H1 (cell line): ENCODE measurements at regions not wholly inside any gene's neighbourhood (a gene's known extent, or its start where the extent isn't known, plus 50 kb on each side); places are given as distances from the start of the nearest gene placed in this dataset.

Experiments
- CTCF ChIA-PET: fragments of 300-600 bp; sonication (Branson Sonifier 250); formaldehyde crosslinking; loops from one replicate; lab custom pipeline; 2021; ENCODE audit not compliant: partially characterized antibody; lab: Charles Lee
- POLR2A ChIA-PET: fragments of 300-600 bp; sonication (Branson Sonifier 250); formaldehyde crosslinking; loops from one replicate; lab custom pipeline; 2021; ENCODE audit warnings: inconsistent platforms; ENCODE audit not compliant: partially characterized antibody; lab: Charles Lee
- DNase-seq, 2 experiments: peaks; one replicate each; pipeline versions ENCODE4 v3.0.0 to v3.0.0-alpha.2; 2010 to 2022; ENCODE audit warnings: low spot score in 2 of 2, low read depth in 1 of 2, mixed read lengths in 1 of 2
- FAIRE-seq: peaks from 2 replicates; lab custom pipeline; 2011; peaks lifted over from hg19 to GRCh38; lab: Jason Lieb, UNC
- H2AFZ ChIP-seq: 2 replicates; pipeline ENCODE4 v1.8.1; 2012; ENCODE audit warnings: low read length, inconsistent platforms
- H2AK5ac ChIP-seq: 2 replicates; pipeline ENCODE4 v1.6.1; 2013; ENCODE audit warnings: low read depth, low read length
- H2BK120ac ChIP-seq: replicated peaks from 2 replicates; pipeline ENCODE3; 2013; ENCODE audit warnings: low read depth, low read length, inconsistent platforms
- H2BK12ac ChIP-seq: 2 replicates; pipeline ENCODE4 v1.6.1; 2013; ENCODE audit warnings: low read depth, low read length
- H2BK15ac ChIP-seq: 2 replicates; pipeline ENCODE4 v1.6.1; 2013; ENCODE audit warnings: low read length
- H2BK20ac ChIP-seq: 2 replicates; pipeline ENCODE4 v1.6.1; 2013; ENCODE audit warnings: low read length
- H2BK5ac ChIP-seq: 2 replicates; pipeline ENCODE4 v1.6.1; 2013; ENCODE audit warnings: low read depth, low read length
- H3K14ac ChIP-seq: 2 replicates; pipeline ENCODE4 v1.6.1; 2013; ENCODE audit warnings: inconsistent platforms; ENCODE audit not compliant: insufficient read length
- H3K18ac ChIP-seq: 2 replicates; pipeline ENCODE4 v1.6.1; 2013; ENCODE audit warnings: low read length; ENCODE audit errors: extremely low read depth
- H3K23ac ChIP-seq: 2 replicates; pipeline ENCODE4 v1.6.1; 2013; ENCODE audit warnings: inconsistent platforms; ENCODE audit not compliant: insufficient read length
- H3K23me2 ChIP-seq: 2 replicates; pipeline ENCODE4 v1.6.1; 2013; ENCODE audit warnings: low read depth, low read length
- H3K27ac ChIP-seq: 2 replicates; pipeline ENCODE4 v1.6.1; 2011; ENCODE audit warnings: low read depth, low read length, inconsistent platforms
- H3K27me3 ChIP-seq, 4 experiments: replicated peaks in 1 of 4; 1 replicate in 1 of 4; 2 replicates in 3 of 4; pipeline versions ENCODE4 v1.6.1 to v1.8.1; 2011 to 2013; ENCODE audit warnings: low read length in 3 of 4, mild to moderate bottlenecking in 3 of 4, inconsistent platforms in 2 of 4, mixed read lengths in 2 of 4, moderate library complexity in 1 of 4; ENCODE audit not compliant: control insufficient read depth in 3 of 4, insufficient read depth in 3 of 4; ENCODE audit errors: extremely low read depth in 1 of 4
- H3K36me3 ChIP-seq, 4 experiments: 2 replicates each; pipeline versions ENCODE4 v1.6.1 to v1.8.1; 2011 to 2013; ENCODE audit warnings: mild to moderate bottlenecking in 4 of 4, low read length in 3 of 4, moderate library complexity in 2 of 4, control low read depth in 1 of 4, inconsistent platforms in 1 of 4; ENCODE audit not compliant: insufficient read depth in 4 of 4, control insufficient read depth in 2 of 4
- H3K4ac ChIP-seq: replicated peaks from 2 replicates; pipeline ENCODE3; 2013; ENCODE audit warnings: low read length, low read depth, mixed read lengths, inconsistent platforms; ENCODE audit not compliant: insufficient read length
- H3K4me1 ChIP-seq, 4 experiments: replicated peaks in 1 of 4; 1 replicate in 1 of 4; 2 replicates in 3 of 4; pipeline versions ENCODE4 v1.6.1 to v1.8.1; 2011 to 2013; ENCODE audit warnings: low read length in 3 of 4, inconsistent platforms in 2 of 4, mixed read lengths in 1 of 4; ENCODE audit not compliant: insufficient read depth in 4 of 4, control insufficient read depth in 3 of 4
- H3K4me2 ChIP-seq, 2 experiments: 2 replicates each; pipeline versions ENCODE4 v1.6.1 to v1.8.1; 2011 to 2013; ENCODE audit warnings: low read depth in 2 of 2, low read length in 2 of 2, control low read depth in 1 of 2, inconsistent platforms in 1 of 2, mild to moderate bottlenecking in 1 of 2; ENCODE audit not compliant: insufficient read depth in 1 of 2
- H3K4me3 ChIP-seq, 4 experiments: fragments of 200-600, 300-600 bp in 1 of 4; sonication (generic), shearing (Covaris generic), sonication (Bioruptor Twin) in 1 of 4; 2 replicates each; pipeline versions ENCODE4 v1.5.1 to v1.8.1; 2011 to 2016; ENCODE audit warnings: low read length in 4 of 4, low read depth in 3 of 4, control low read depth in 2 of 4, inconsistent platforms in 2 of 4, mild to moderate bottlenecking in 2 of 4, mixed read lengths in 1 of 4, moderate library complexity in 1 of 4; ENCODE audit not compliant: insufficient read depth in 2 of 4; ENCODE audit errors: extremely low read depth in 1 of 4
- H3K56ac ChIP-seq: replicated peaks from 2 replicates; pipeline ENCODE3; 2013; ENCODE audit warnings: low read depth, mild to moderate bottlenecking, mixed read lengths, low read length, inconsistent platforms; ENCODE audit not compliant: insufficient read length
- H3K79me1 ChIP-seq: 2 replicates; pipeline ENCODE4 v1.6.1; 2013; ENCODE audit warnings: low read depth, low read length, control low read depth
- H3K79me2 ChIP-seq, 2 experiments: 2 replicates each; pipeline versions ENCODE4 v1.6.1 to v1.8.1; 2012 to 2013; ENCODE audit warnings: low read length in 2 of 2, mild to moderate bottlenecking in 2 of 2, inconsistent platforms in 1 of 2; ENCODE audit not compliant: insufficient read depth in 2 of 2, control insufficient read depth in 1 of 2
- H3K9ac ChIP-seq, 4 experiments: replicated peaks in 1 of 4; 1 replicate in 1 of 4; 2 replicates in 3 of 4; pipeline versions ENCODE4 v1.6.1 to v1.8.1; 2011 to 2013; ENCODE audit warnings: low read depth in 3 of 4, low read length in 3 of 4, control low read depth in 2 of 4, mild to moderate bottlenecking in 2 of 4, moderate library complexity in 2 of 4, inconsistent platforms in 1 of 4; ENCODE audit errors: extremely low read depth in 1 of 4
- H3K9me3 ChIP-seq, 2 experiments: 2 replicates each; pipeline versions ENCODE4 v1.6.1 to v1.8.1; 2012 to 2013; ENCODE audit warnings: mild to moderate bottlenecking in 2 of 2, moderate library complexity in 2 of 2, control low read depth in 1 of 2, inconsistent platforms in 1 of 2, low read depth in 1 of 2, low read length in 1 of 2, mixed read lengths in 1 of 2; ENCODE audit not compliant: insufficient read depth in 2 of 2
- H4K20me1 ChIP-seq, 2 experiments: replicated peaks in 1 of 2; 2 replicates each; pipeline versions ENCODE3 to v1.8.1; 2011 to 2013; ENCODE audit warnings: inconsistent platforms in 2 of 2, low read length in 2 of 2, mild to moderate bottlenecking in 1 of 2; ENCODE audit not compliant: insufficient read depth in 2 of 2, control insufficient read depth in 1 of 2
- H4K5ac ChIP-seq: 2 replicates; pipeline ENCODE4 v1.6.1; 2013; ENCODE audit warnings: low read length, low read depth, mixed read lengths, inconsistent platforms; ENCODE audit not compliant: insufficient read length
- H4K8ac ChIP-seq: 2 replicates; pipeline ENCODE4 v1.8.0; 2013; ENCODE audit warnings: mild to moderate bottlenecking, moderate library complexity, low read length, inconsistent platforms; ENCODE audit not compliant: insufficient read depth; ENCODE audit errors: extremely low read depth
- H4K91ac ChIP-seq: replicated peaks from 2 replicates; pipeline ENCODE3; 2013; ENCODE audit warnings: low read length, mixed read lengths, inconsistent platforms; ENCODE audit not compliant: insufficient read length
- CBX8 ChIP-seq: fragments of 300-800, 300-1000 bp; sonication (generic); IDR thresholded peaks from 2 replicates; pipeline ENCODE4 v1.7.1; 2016; ENCODE audit warnings: low read depth, low read length, borderline replicate concordance
- CEBPB ChIP-seq: IDR thresholded peaks from 2 replicates; pipeline ENCODE4 v1.6.1; 2012; ENCODE audit warnings: low read depth, low read length
- CREB1 ChIP-seq: IDR thresholded peaks from 2 replicates; pipeline ENCODE4 v1.6.1; 2012; ENCODE audit warnings: inconsistent platforms
- CTBP2 ChIP-seq: IDR thresholded peaks from 2 replicates; pipeline ENCODE4 v1.7.0; 2011; ENCODE audit warnings: borderline replicate concordance, mild to moderate bottlenecking, moderate library complexity, mixed read lengths, low read length; ENCODE audit not compliant: insufficient read depth, insufficient read length
- EGR1 ChIP-seq: IDR thresholded peaks from 2 replicates; pipeline ENCODE4 v1.6.1; 2011; ENCODE audit warnings: low read depth, low read length, borderline replicate concordance
- GABPA ChIP-seq: IDR thresholded peaks from 2 replicates; pipeline ENCODE4 v1.6.1; 2011; ENCODE audit warnings: mild to moderate bottlenecking, low read length, moderate library complexity, borderline replicate concordance; ENCODE audit not compliant: insufficient read depth
- JUN ChIP-seq: IDR thresholded peaks from 2 replicates; pipeline ENCODE4 v1.6.1; 2011; ENCODE audit warnings: low read depth, mild to moderate bottlenecking, improper control_type of control experiment, low read length
- POLR2A ChIP-seq, 2 experiments: IDR thresholded peaks; 1 replicate in 1 of 2; 2 replicates in 1 of 2; pipeline ENCODE4 v1.6.1; 2011; ENCODE audit warnings: low read depth in 2 of 2, low read length in 2 of 2, mild to moderate bottlenecking in 2 of 2; ENCODE audit errors: control extremely low read depth in 1 of 2
- RFX5 ChIP-seq: IDR thresholded peaks from 2 replicates; pipeline ENCODE4 v1.6.1; 2011; ENCODE audit warnings: low read depth, low read length, improper control_type of control experiment, borderline replicate concordance
- SRF ChIP-seq: IDR thresholded peaks from 2 replicates; pipeline ENCODE4 v1.6.1; 2011; ENCODE audit warnings: mild to moderate bottlenecking, low read depth, low read length, moderate library complexity
- SUZ12 ChIP-seq: fragments of 200-600 bp; sonication (generic); IDR thresholded peaks from 2 replicates; pipeline ENCODE4 v1.6.1; 2012; ENCODE audit warnings: mild to moderate bottlenecking, inconsistent platforms, low read length, moderate library complexity, mixed read lengths
- WGBS, 2 experiments: shearing (Covaris generic) in 1 of 2; methylation state at CpG; one replicate each; pipeline versions ENCODE4 v1.1.6 to v1.1.7; 2013 to 2015; ENCODE audit warnings: low lambda C conversion rate in 2 of 2, mixed read lengths in 2 of 2, inconsistent platforms in 1 of 2, low coverage in 1 of 2, missing lambda C conversion rate in 1 of 2; ENCODE audit not compliant: insufficient replicate concordance in 2 of 2, insufficient coverage in 1 of 2, insufficient read length in 1 of 2; ENCODE audit errors: extremely low coverage in 1 of 2, missing lambda C conversion rate in 1 of 2; 5-methylcytosine and 5-hydroxymethylcytosine counted together

DNA sequence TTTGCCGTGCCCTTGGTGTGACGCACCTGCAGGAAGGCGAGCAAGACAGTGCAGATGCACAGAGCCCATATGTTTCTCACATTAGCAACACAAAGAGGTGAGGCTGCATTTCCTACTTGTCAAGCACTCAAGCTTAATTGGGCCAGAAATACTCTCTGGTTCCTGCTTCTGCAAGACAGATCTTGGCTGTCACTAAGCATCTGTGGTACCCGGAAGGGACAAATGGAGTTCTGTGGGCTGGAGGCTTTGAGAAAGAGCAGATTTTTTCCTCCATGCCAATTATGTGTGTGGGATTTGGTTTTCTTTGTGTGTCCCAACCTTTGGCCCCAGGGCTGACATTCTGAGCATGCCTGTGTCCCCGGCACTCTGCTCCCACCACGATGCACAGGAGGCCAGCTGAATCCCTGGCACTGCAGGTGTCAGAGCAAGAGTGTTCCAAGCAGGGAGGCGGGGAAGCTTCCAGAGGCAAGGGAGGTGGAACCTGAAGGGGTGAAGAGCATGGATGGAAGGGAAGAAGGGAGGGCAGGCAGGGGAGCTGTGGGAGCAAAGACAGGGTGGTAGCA is 52.0 kb upstream of the STUM start:
- TF ChIP-seq CREB1 = no peak
- TF ChIP-seq EGR1 = no peak
- no peak for TF ChIP-seq GABPA
- TF ChIP-seq CEBPB = no peak
- TF ChIP-seq JUN = no peak
- no peak for TF ChIP-seq SUZ12
- no peak for TF ChIP-seq CBX8
- TF ChIP-seq CTBP2 = no peak
- TF ChIP-seq RFX5 = no peak
- no peak for TF ChIP-seq POLR2A (IDR thresholded peaks at IDR 0.05; ENCODE audit: control extremely low read depth in 1 of 2, low read depth in 2 of 2, low read length in 2 of 2)
- no peak for TF ChIP-seq SRF

More for the DNA sequence above, 52.0 kb upstream of the STUM start:
- DNase-seq (peak in 1 of 2 experiments; percentile 38), FAIRE-seq (no peak)
- no peak overlapping the region for H3K27ac ChIP-seq
- no peaks in the 10 kb centered on the region for H3K79me2 ChIP-seq
- 0 out of 2 replicates have a peak overlapping the region, but pooled peaks have one; percentile 95 for H2BK15ac ChIP-seq
- H2BK5ac ChIP-seq = peak overlapping the region; percentile 44; the same call in 1 of the 2 replicates
- no peaks in the 10 kb centered on the region for H3K79me1 ChIP-seq
- ChIA-PET CTCF (interaction anchor here (1.0 to 1.5 kb wide), 2 partner anchors 39 to 89 kb away, joined by 3 to 4 read pairs; no protein-coding TSS in a partner anchor), POLR2A (interaction anchor here (1.4 kb wide), 1 partner anchor 22 kb away, joined by 3 read pairs; no protein-coding TSS in a partner anchor)
- no peak overlapping the region for H4K91ac ChIP-seq
- H3K4me1 ChIP-seq = peaks cover 3 to 17% (median 4%) of the 10 kb centered on the region in 4 experiments; a peak in 6 of 7 replicates
- H2AK5ac ChIP-seq = 0 out of 2 replicates have a peak overlapping the region, but pooled peaks have one; percentile 68
- H3K4me2 ChIP-seq = peak overlapping the region; percentile 26 to 52; a peak in 3 of 4 replicates
- no peaks in the 10 kb centered on the region for H3K9me3 ChIP-seq
- H4K20me1 ChIP-seq = no peaks in the 10 kb centered on the region
- H2BK20ac ChIP-seq = no peak overlapping the region
- no peak overlapping the region for H4K5ac ChIP-seq
- WGBS, 2 experiments = 76% methylated on average over 7 of the region's 7 CpGs; no CpG with 5 or more reads in 1 of the 2 experiments
- H3K4me3 ChIP-seq = no peak overlapping the region
- no peak overlapping the region for H4K8ac ChIP-seq
- no peak overlapping the region for H3K4ac ChIP-seq
- H2AFZ ChIP-seq = no peak overlapping the region
- no peaks in the 10 kb centered on the region for H3K23me2 ChIP-seq
- no peak overlapping the region for H3K9ac ChIP-seq
- 0 out of 2 replicates have a peak overlapping the region, but pooled peaks have one; percentile 43 for H2BK12ac ChIP-seq
- no peaks in the 10 kb centered on the region for H3K36me3 ChIP-seq
- H3K23ac ChIP-seq = no peak overlapping the region
- no peak overlapping the region; the same call in 1 of the 2 replicates for H3K18ac ChIP-seq
- no peaks in the 10 kb centered on the region for H3K27me3 ChIP-seq
- no peak overlapping the region for H3K56ac ChIP-seq
- no peak overlapping the region for H3K14ac ChIP-seq
- H2BK120ac ChIP-seq = no peak overlapping the region
